Activated B cell treated with CpG ODN at 0.5 μM for 24 hours (primary cell): ENCODE measurements at regions not wholly inside any gene's neighbourhood (a gene's known extent, or its start where the extent isn't known, plus 50 kb on each side); places are given as distances from the start of the nearest gene placed in this dataset.
A peak's percentile ranks its signal among the peaks of the same experiment; 100 is the strongest.

Experiments used
- ATAC-seq: fragments of 200-7000 bp; cut with Tn5 transposase; one replicate; pipeline ENCODE4 v1.10.0; 2021; ENCODE audit warnings: low read depth, mild to moderate bottlenecking, moderate library complexity
- CTCF ChIA-PET: fragments of 350-600 bp; sonication (Branson Sonifier 250); formaldehyde crosslinking; loops from one replicate; lab custom pipeline; 2021; ENCODE audit warnings: antibody characterized with exemption; lab: Charles Lee
- POLR2A ChIA-PET: fragments of 350-600 bp; sonication (Branson Sonifier 250); formaldehyde crosslinking; loops from one replicate; lab custom pipeline; 2021; ENCODE audit warnings: antibody characterized with exemption; lab: Charles Lee
- DNase-seq: peaks from one replicate; pipeline ENCODE4 v3.0.0; 2022
- H3K27ac Mint-ChIP-seq: one replicate; pipeline ENCODE4 v1.8.0; 2020; ENCODE audit warnings: mixed read lengths
- H3K27me3 Mint-ChIP-seq: one replicate; pipeline ENCODE4 v1.8.0; 2021; ENCODE audit warnings: mixed read lengths
- H3K36me3 Mint-ChIP-seq: one replicate; pipeline ENCODE4 v1.8.0; 2021; ENCODE audit warnings: low read depth, mixed read lengths
- H3K4me1 Mint-ChIP-seq: one replicate; pipeline ENCODE4 v1.8.0; 2021; ENCODE audit warnings: mixed read lengths
- H3K4me3 Mint-ChIP-seq: one replicate; pipeline ENCODE4 v1.8.0; 2020; ENCODE audit warnings: mild to moderate bottlenecking, mixed read lengths
- H3K9me3 Mint-ChIP-seq: one replicate; pipeline ENCODE4 v1.8.0; 2020; ENCODE audit warnings: mixed read lengths
- CTCF ChIP-seq: fragments of 200-600 bp; IDR thresholded peaks from one replicate; pipeline ENCODE4 v1.8.0; 2022; ENCODE audit warnings: antibody characterized with exemption, mild to moderate bottlenecking
- intact Hi-C: fragments of 100-400 bp; cut with micrococcal nuclease; formaldehyde crosslinking; loops from one replicate; pipeline ENCODE4 v1.15.1; 2024

- Mint-ChIP-seq H3K9me3 (no peaks in the 10 kb centered on the region), H3K27me3 (no peaks in the 10 kb centered on the region), H3K27ac (no peak overlapping the region), H3K4me3 (no peak overlapping the region), H3K4me1 (no peaks in the 10 kb centered on the region), H3K36me3 (no peaks in the 10 kb centered on the region)
- TF ChIP-seq CTCF, result no peak
- no peak for ATAC-seq
- ChIA-PET CTCF (no interaction called here), POLR2A (no interaction called here)
- intact Hi-C loops, result no loop called here
- DNase-seq, result no peak
Observed at GRCh38 chr6:155520078-155520477, 64.4 kb upstream of the NOX3 start.

GRCh38 chr6:155519176-155519738 lies 63.6 kb upstream of the NOX3 start:
- H3K36me3 Mint-ChIP-seq, result no peaks in the 10 kb centered on the region
- DNase-seq, result no peak
- ChIA-PET POLR2A (no interaction called here), CTCF (no interaction called here)
- H3K4me1 Mint-ChIP-seq, result no peaks in the 10 kb centered on the region
- intact Hi-C loops, result no loop called here
- no peak overlapping the region for H3K27ac Mint-ChIP-seq
- H3K4me3 Mint-ChIP-seq, result no peak overlapping the region
- H3K27me3 Mint-ChIP-seq, result no peaks in the 10 kb centered on the region
- TF ChIP-seq CTCF, result no peak
- no peak for ATAC-seq
- no peaks in the 10 kb centered on the region for H3K9me3 Mint-ChIP-seq

DNA sequence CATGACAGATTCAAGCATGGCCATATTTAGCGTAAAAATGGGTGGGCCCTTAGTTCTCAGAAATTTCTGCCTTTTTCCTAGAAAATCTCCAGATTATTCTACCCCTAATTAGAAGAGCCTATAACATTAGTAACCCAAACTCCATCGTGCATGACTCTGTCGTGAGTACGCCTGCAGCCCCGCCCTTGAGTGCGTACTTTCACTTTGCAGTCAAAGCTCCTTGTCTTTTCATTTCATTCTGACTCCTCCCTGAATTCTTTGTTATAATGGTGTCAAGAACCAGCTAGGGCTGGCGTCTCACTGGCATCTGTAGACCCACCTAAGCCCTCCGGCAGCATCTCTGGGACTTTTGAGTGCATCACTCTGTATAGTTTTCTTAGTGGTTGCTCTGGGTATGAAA lies 61.7 kb upstream of the NOX3 start:
- CTCF ChIA-PET, result no interaction called here
- POLR2A ChIA-PET, result no interaction called here
- Mint-ChIP-seq H3K9me3 (no peaks in the 10 kb centered on the region), H3K4me3 (no peak overlapping the region), H3K27ac (no peak overlapping the region), H3K27me3 (no peaks in the 10 kb centered on the region), H3K4me1 (no peaks in the 10 kb centered on the region), H3K36me3 (no peaks in the 10 kb centered on the region)
- no peak for DNase-seq
- ATAC-seq, result no peak
- intact Hi-C loops, result no loop called here
- no peak for TF ChIP-seq CTCF

- Mint-ChIP-seq H3K27ac (peak overlapping the region; percentile 50), H3K9me3 (no peaks in the 10 kb centered on the region), H3K4me3 (no peak overlapping the region), H3K36me3 (no peaks in the 10 kb centered on the region), H3K4me1 (peaks cover 3% of the 10 kb centered on the region), H3K27me3 (no peaks in the 10 kb centered on the region)
- CTCF ChIA-PET, result no interaction called here
- ATAC-seq (peak; percentile 87), DNase-seq (no peak)
- intact Hi-C loops, result no loop called here
- POLR2A ChIA-PET, result no interaction called here
- no peak for TF ChIP-seq CTCF
Observed at GRCh38 chr6:155510879-155511278, 55.2 kb upstream of the NOX3 start.

DNA sequence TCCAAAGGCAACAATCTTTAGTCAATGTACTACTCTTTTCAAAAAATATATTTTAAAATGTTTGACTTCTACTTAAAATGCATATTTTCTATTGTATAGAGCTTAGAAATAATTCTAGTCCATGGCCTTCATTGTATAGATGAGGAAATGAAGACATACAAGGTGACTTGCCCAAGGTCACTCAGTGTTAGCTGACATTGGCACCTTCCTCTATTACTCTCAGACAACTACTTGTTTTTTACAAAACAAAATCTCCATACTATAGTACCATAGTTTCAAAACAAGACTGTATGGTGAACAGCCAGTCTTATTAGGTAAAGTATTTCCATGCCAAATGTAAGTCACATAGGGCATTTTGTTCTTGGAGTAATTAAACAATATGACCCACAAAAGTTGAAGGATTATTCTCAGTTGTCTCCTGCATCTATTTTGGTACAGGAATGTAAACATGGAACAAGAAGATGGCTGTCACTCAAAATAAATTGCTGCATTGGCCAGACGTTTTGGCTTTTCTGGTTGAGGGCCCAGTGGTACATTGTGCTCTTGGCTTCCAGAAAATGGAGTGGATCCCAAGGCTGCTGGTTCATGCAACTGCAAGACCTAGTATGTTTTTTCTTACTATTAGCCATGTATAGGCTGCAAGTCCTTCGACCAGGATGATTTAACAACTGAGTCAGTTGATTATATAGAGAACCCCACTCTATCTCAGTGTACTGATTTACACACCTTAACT lies 54.3 kb upstream of the NOX3 start:
- Mint-ChIP-seq H3K36me3 (no peaks in the 10 kb centered on the region), H3K27me3 (no peaks in the 10 kb centered on the region)
- intact Hi-C loops, result no loop called here

More for the DNA sequence above, 54.3 kb upstream of the NOX3 start:
- TF ChIP-seq CTCF, result no peak
- DNase-seq, result no peak
- ChIA-PET POLR2A (no interaction called here), CTCF (no interaction called here)
- Mint-ChIP-seq H3K4me3 (no peak overlapping the region), H3K27ac (no peak overlapping the region), H3K4me1 (peaks cover 3% of the 10 kb centered on the region), H3K9me3 (no peaks in the 10 kb centered on the region)
- no peak for ATAC-seq
